ENCODE measurements at regions not wholly inside any gene's neighbourhood (a gene's known extent, or its start where the extent isn't known, plus 50 kb on each side); places are given as distances from the start of the nearest gene placed in this dataset.

DNA sequence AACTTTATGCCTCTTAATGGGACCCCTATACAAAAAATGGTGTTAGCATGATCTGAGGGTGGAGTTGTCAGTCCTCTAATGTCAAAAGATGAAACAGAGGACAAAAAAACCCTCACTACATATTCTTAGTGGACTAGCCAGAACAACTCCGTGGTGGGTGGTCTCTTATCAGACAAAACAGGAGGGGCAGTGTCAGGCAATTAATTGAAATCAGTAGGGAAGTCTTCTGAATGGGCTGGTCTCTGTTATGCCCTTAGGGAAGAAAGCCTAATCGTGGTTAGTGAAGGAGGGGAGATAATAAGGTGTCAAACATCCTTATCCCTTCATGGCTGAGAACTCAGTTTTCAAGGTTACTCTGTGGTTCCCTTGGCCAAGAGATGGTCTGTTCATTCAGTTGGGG is 909.4 kb downstream of the GRID1 start:
- no peaks in the 10 kb centered on the region for H3K36me3 Mint-ChIP-seq
- H3K4me1 Mint-ChIP-seq: no peaks in the 10 kb centered on the region
- no peaks in the 10 kb centered on the region for H3K4me1 ChIP-seq (ENCODE audit: control insufficient read depth in 1 of 2, extremely low read depth in 1 of 2, insufficient read depth in 2 of 2, low read length in 2 of 2)
- no peaks in the 10 kb centered on the region for H3K27me3 ChIP-seq (replicated peaks in 1 of 2; ENCODE audit: control insufficient read depth in 2 of 2, extremely low read depth in 1 of 2, insufficient read depth in 2 of 2, low read length in 1 of 2)
- ChIA-PET POLR2A (interaction anchor here in 1 of 2 donors (0.6 kb wide), 1 partner anchor 88 kb away, joined by 3 read pairs; no protein-coding TSS in a partner anchor), CTCF (no interaction called here)
- H3K4me3 Mint-ChIP-seq: no peak overlapping the region
- WGBS (ENCODE audit: insufficient coverage): no CpG with 5 or more reads among the region's 2 CpGs
- H3K36me3 ChIP-seq (ENCODE audit: control insufficient read depth in 2 of 2, extremely low read depth in 1 of 2, insufficient read depth in 1 of 2, low read length in 1 of 2): no peaks in the 10 kb centered on the region
- H3K9me3 ChIP-seq: no peaks in the 10 kb centered on the region
- DNase-seq: no peak
- H3K27me3 Mint-ChIP-seq: peaks cover 5 to 8% of the 10 kb centered on the region in 2 donors
- no peaks in the 10 kb centered on the region for H3K9me3 Mint-ChIP-seq
- no peak overlapping the region for H3K27ac Mint-ChIP-seq
- H3K4me3 ChIP-seq (ENCODE audit: control insufficient read depth in 1 of 2, extremely low read depth in 1 of 2, low read length in 1 of 2): no peak overlapping the region
- no peak for ATAC-seq (replicated peaks in 1 of 4)
- H3K27ac ChIP-seq (ENCODE audit: low read length): no peak overlapping the region

DNA sequence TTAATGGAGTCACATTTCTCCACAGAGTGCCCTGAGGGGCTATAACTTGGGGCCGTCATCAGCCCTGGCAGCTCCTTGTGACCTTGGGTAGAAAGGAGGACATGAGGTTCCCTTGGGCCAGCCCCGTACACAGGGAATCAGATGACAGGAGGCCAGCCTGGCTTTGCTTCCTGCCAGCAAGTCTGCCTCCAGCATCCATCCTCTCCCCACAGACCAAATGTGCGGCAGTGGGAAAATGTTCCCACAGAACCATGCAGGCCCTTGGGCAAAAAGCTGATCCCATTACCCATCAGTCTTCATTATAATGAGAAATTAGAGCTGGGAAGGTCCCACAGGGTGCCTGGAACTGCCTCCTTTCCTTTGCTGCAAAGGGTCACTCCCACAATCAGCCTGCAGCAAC is 908.3 kb downstream of the GRID1 start:
- POLR2A ChIA-PET: no interaction called here
- H3K4me3 Mint-ChIP-seq: no peak overlapping the region

DNA sequence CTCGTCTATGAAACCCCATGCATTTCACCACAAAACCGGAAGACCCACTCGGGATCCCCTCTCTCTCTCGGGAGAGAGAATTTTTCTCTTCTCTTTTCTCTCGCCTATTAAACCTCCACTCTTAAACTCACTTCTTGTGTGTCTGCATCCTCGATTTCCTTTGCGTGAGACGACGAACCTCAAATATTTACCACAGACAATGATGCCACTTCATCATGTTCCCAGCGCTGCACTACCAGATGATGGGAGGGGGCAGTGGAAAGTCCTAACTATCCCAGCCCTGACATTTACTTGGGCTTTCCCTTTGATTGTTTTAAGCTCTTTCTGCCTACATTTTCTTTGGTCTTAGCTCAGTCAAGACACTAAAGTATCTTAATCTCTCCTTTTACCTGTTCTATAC is 906.7 kb downstream of the GRID1 start:
- DNase-seq (no peak), ATAC-seq (replicated peaks in 1 of 4) (no peak)
- H3K9me3 Mint-ChIP-seq: peaks cover 0 to 4% (median 0%) of the 10 kb centered on the region in 3 donors
- H3K27me3 Mint-ChIP-seq: peaks cover 1 to 15% of the 10 kb centered on the region in 2 donors
- 98% methylated on average over 4 of the region's 10 CpGs for WGBS (ENCODE audit: insufficient coverage)
- POLR2A ChIA-PET: no interaction called here
- CTCF ChIA-PET: no interaction called here
- H3K27me3 ChIP-seq (replicated peaks in 1 of 2; ENCODE audit: control insufficient read depth in 2 of 2, extremely low read depth in 1 of 2, insufficient read depth in 2 of 2, low read length in 1 of 2): no peaks in the 10 kb centered on the region
- H3K4me1 ChIP-seq (ENCODE audit: control insufficient read depth in 1 of 2, extremely low read depth in 1 of 2, insufficient read depth in 2 of 2, low read length in 2 of 2): no peaks in the 10 kb centered on the region
- no peak overlapping the region for H3K27ac ChIP-seq (ENCODE audit: low read length)
- no peaks in the 10 kb centered on the region for H3K36me3 ChIP-seq (ENCODE audit: control insufficient read depth in 2 of 2, extremely low read depth in 1 of 2, insufficient read depth in 1 of 2, low read length in 1 of 2)
- H3K4me3 Mint-ChIP-seq: no peak overlapping the region
- H3K27ac Mint-ChIP-seq: no peak overlapping the region
- H3K9me3 ChIP-seq: no peaks in the 10 kb centered on the region
- H3K36me3 Mint-ChIP-seq: no peaks in the 10 kb centered on the region
- H3K4me3 ChIP-seq (ENCODE audit: control insufficient read depth in 1 of 2, extremely low read depth in 1 of 2, low read length in 1 of 2): no peak overlapping the region
- no peaks in the 10 kb centered on the region for H3K4me1 Mint-ChIP-seq

More for the DNA sequence above, 908.3 kb downstream of the GRID1 start:
- H3K27me3 Mint-ChIP-seq: peaks cover 2 to 9% of the 10 kb centered on the region in 2 donors
- Histone ChIP-seq H3K4me1 (ENCODE audit: control insufficient read depth in 1 of 2, extremely low read depth in 1 of 2, insufficient read depth in 2 of 2, low read length in 2 of 2) (no peaks in the 10 kb centered on the region), H3K4me3 (ENCODE audit: control insufficient read depth in 1 of 2, extremely low read depth in 1 of 2, low read length in 1 of 2) (no peak overlapping the region), H3K9me3 (no peaks in the 10 kb centered on the region), H3K27me3 (replicated peaks in 1 of 2; ENCODE audit: control insufficient read depth in 2 of 2, extremely low read depth in 1 of 2, insufficient read depth in 2 of 2, low read length in 1 of 2) (no peaks in the 10 kb centered on the region), H3K27ac (ENCODE audit: low read length) (no peak overlapping the region), H3K36me3 (ENCODE audit: control insufficient read depth in 2 of 2, extremely low read depth in 1 of 2, insufficient read depth in 1 of 2, low read length in 1 of 2) (no peaks in the 10 kb centered on the region)
- CTCF ChIA-PET: no interaction called here
- H3K36me3 Mint-ChIP-seq: no peaks in the 10 kb centered on the region
- H3K27ac Mint-ChIP-seq: no peak overlapping the region
- no peak for ATAC-seq (replicated peaks in 1 of 4)
- no CpG with 5 or more reads among the region's 3 CpGs for WGBS (ENCODE audit: insufficient coverage)
- H3K9me3 Mint-ChIP-seq: no peaks in the 10 kb centered on the region
- no peak for DNase-seq
- no peaks in the 10 kb centered on the region for H3K4me1 Mint-ChIP-seq

DNA sequence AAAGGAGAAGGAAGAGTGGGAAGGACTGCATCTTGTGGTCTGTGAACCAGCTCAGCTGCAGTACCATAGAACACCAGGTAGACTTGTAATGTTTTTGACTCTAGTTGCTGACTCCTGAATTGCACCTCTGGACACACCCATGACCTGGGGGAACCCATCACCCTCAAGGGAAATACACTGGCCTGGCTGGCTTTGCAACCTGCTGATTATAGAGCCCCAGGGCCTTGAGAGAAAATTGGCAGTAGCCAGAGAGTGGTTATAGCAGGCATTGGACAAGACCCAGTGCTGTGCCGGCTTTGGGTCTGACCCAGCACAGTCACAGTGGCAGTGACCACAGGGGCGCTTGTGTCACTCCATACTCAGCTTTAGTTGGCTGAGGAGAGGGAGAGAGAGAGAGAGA is 902.3 kb downstream of the GRID1 start:
- peaks cover 0 to 14% of the 10 kb centered on the region in 2 donors for H3K27me3 Mint-ChIP-seq
- Histone ChIP-seq H3K36me3 (ENCODE audit: control insufficient read depth in 2 of 2, extremely low read depth in 1 of 2, insufficient read depth in 1 of 2, low read length in 1 of 2) (no peaks in the 10 kb centered on the region), H3K27ac (ENCODE audit: low read length) (no peak overlapping the region), H3K9me3 (no peaks in the 10 kb centered on the region), H3K27me3 (replicated peaks in 1 of 2; ENCODE audit: control insufficient read depth in 2 of 2, extremely low read depth in 1 of 2, insufficient read depth in 2 of 2, low read length in 1 of 2) (no peaks in the 10 kb centered on the region), H3K4me3 (ENCODE audit: control insufficient read depth in 1 of 2, extremely low read depth in 1 of 2, low read length in 1 of 2) (no peak overlapping the region), H3K4me1 (ENCODE audit: control insufficient read depth in 1 of 2, extremely low read depth in 1 of 2, insufficient read depth in 2 of 2, low read length in 2 of 2) (no peaks in the 10 kb centered on the region)
- H3K27ac Mint-ChIP-seq: no peak overlapping the region
- ChIA-PET CTCF (no interaction called here), POLR2A (no interaction called here)
- no peaks in the 10 kb centered on the region for H3K4me1 Mint-ChIP-seq
- no peak overlapping the region for H3K4me3 Mint-ChIP-seq
- DNase-seq (no peak), ATAC-seq (replicated peaks in 1 of 4) (no peak)
- peaks cover 0 to 4% (median 0%) of the 10 kb centered on the region in 3 donors for H3K9me3 Mint-ChIP-seq
- 86% methylated on average over 2 of the region's 2 CpGs for WGBS (ENCODE audit: insufficient coverage)
- no peaks in the 10 kb centered on the region for H3K36me3 Mint-ChIP-seq

DNA sequence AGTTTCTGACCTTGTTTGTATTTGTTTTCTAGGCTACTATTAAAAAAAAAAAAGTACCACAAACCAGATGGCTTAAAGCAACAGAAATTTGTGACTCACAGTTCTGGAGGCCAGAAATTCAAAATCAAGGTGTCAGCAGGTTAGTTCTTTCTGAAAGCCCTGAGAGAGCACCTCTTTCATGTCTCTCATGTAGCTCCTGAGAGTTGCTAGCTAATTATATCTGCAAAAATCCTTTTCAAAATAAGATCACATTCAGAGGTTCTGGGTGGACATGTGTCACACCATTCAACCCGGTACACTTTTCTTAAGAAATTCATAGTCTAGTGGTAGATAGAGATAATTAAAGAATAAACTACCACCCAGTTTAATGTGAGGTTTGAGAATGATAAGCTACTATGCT is 888.6 kb downstream of the GRID1 start:
- Mint-ChIP-seq H3K9me3 (no peaks in the 10 kb centered on the region), H3K4me3 (no peak overlapping the region), H3K27ac (no peak overlapping the region), H3K4me1 (no peaks in the 10 kb centered on the region), H3K27me3 (no peaks in the 10 kb centered on the region), H3K36me3 (no peaks in the 10 kb centered on the region)
- no peaks in the 10 kb centered on the region for H3K27me3 ChIP-seq (replicated peaks in 1 of 2; ENCODE audit: control insufficient read depth in 2 of 2, extremely low read depth in 1 of 2, insufficient read depth in 2 of 2, low read length in 1 of 2)
- ChIA-PET CTCF (no interaction called here), POLR2A (no interaction called here)
- DNase-seq (no peak), ATAC-seq (replicated peaks in 1 of 4) (no peak)
- no CpG with 5 or more reads among the region's 1 CpG for WGBS (ENCODE audit: insufficient coverage)
- H3K4me3 ChIP-seq (ENCODE audit: control insufficient read depth in 1 of 2, extremely low read depth in 1 of 2, low read length in 1 of 2): no peak overlapping the region
- H3K9me3 ChIP-seq: no peaks in the 10 kb centered on the region
- no peaks in the 10 kb centered on the region for H3K36me3 ChIP-seq (ENCODE audit: control insufficient read depth in 2 of 2, extremely low read depth in 1 of 2, insufficient read depth in 1 of 2, low read length in 1 of 2)
- H3K4me1 ChIP-seq (ENCODE audit: control insufficient read depth in 1 of 2, extremely low read depth in 1 of 2, insufficient read depth in 2 of 2, low read length in 2 of 2): no peaks in the 10 kb centered on the region
- no peak overlapping the region for H3K27ac ChIP-seq (ENCODE audit: low read length)

DNA sequence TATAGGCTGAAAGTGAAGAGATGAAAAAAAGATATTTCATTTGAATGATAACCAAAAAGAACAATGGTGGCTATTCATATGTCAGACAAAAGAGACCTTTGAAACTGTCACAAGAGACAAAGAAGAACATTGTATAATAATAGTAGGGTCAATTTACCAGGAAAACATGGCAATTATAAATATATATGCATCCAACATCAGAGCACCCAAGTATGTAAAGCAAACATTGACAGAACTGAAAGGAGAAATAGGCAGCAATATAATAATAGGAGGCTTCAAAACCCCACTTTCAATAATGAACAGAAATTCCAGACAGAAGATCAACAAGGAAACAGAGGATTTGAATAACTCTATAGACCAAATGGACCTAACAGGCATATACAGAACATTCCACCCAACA is 876.2 kb downstream of the GRID1 start:
- H3K4me1 ChIP-seq (ENCODE audit: control insufficient read depth in 1 of 2, extremely low read depth in 1 of 2, insufficient read depth in 2 of 2, low read length in 2 of 2): no peaks in the 10 kb centered on the region
- H3K4me3 Mint-ChIP-seq: no peak overlapping the region
- H3K27me3 ChIP-seq (replicated peaks in 1 of 2; ENCODE audit: control insufficient read depth in 2 of 2, extremely low read depth in 1 of 2, insufficient read depth in 2 of 2, low read length in 1 of 2): no peaks in the 10 kb centered on the region
- H3K27ac Mint-ChIP-seq: no peak overlapping the region
- no peak for ATAC-seq (replicated peaks in 1 of 4)
- H3K36me3 ChIP-seq (ENCODE audit: control insufficient read depth in 2 of 2, extremely low read depth in 1 of 2, insufficient read depth in 1 of 2, low read length in 1 of 2): no peaks in the 10 kb centered on the region
- H3K27me3 Mint-ChIP-seq: peaks cover 0 to 11% of the 10 kb centered on the region in 2 donors
- POLR2A ChIA-PET: no interaction called here
- H3K36me3 Mint-ChIP-seq: no peaks in the 10 kb centered on the region
- no peak overlapping the region for H3K27ac ChIP-seq (ENCODE audit: low read length)
- CTCF ChIA-PET: no interaction called here
- peaks cover 0 to 8% (median 0%) of the 10 kb centered on the region in 3 donors for H3K9me3 Mint-ChIP-seq
- no peaks in the 10 kb centered on the region for H3K9me3 ChIP-seq
- DNase-seq: no peak
- H3K4me1 Mint-ChIP-seq: no peaks in the 10 kb centered on the region
- H3K4me3 ChIP-seq (ENCODE audit: control insufficient read depth in 1 of 2, extremely low read depth in 1 of 2, low read length in 1 of 2): no peak overlapping the region

DNA sequence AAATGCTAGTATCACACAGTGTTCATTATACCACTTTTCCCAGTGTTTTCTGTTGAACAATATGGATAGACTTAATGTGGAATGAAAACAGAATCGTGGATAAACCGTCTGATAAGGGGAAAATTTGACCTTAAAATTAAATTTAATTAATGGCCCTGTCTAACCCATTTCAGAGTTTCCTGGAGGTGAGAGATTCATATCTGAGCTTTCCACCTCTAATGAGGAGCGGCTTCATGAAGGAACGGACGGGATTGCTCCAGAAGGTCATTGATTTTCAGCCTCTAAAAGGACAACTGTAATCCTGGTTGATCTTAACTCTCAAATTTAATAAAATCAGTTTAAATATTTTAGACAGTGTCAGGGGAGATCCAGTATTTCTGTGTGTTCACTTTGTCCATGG is 874.9 kb downstream of the GRID1 start:
- no peaks in the 10 kb centered on the region for H3K4me1 ChIP-seq (ENCODE audit: control insufficient read depth in 1 of 2, extremely low read depth in 1 of 2, insufficient read depth in 2 of 2, low read length in 2 of 2)
- ChIA-PET POLR2A (no interaction called here), CTCF (no interaction called here)
- Mint-ChIP-seq H3K4me3 (no peak overlapping the region), H3K9me3 (no peaks in the 10 kb centered on the region), H3K27me3 (peaks cover 0 to 11% of the 10 kb centered on the region in 2 donors), H3K27ac (no peak overlapping the region), H3K4me1 (no peaks in the 10 kb centered on the region), H3K36me3 (no peaks in the 10 kb centered on the region)
- no peak overlapping the region for H3K27ac ChIP-seq (ENCODE audit: low read length)
- H3K9me3 ChIP-seq: no peaks in the 10 kb centered on the region
- ATAC-seq (replicated peaks in 1 of 4): no peak
- no peak overlapping the region for H3K4me3 ChIP-seq (ENCODE audit: control insufficient read depth in 1 of 2, extremely low read depth in 1 of 2, low read length in 1 of 2)
- DNase-seq: no peak
- H3K36me3 ChIP-seq (ENCODE audit: control insufficient read depth in 2 of 2, extremely low read depth in 1 of 2, insufficient read depth in 1 of 2, low read length in 1 of 2): no peaks in the 10 kb centered on the region
- no CpG with 5 or more reads among the region's 5 CpGs for WGBS (ENCODE audit: insufficient coverage)
- H3K27me3 ChIP-seq (replicated peaks in 1 of 2; ENCODE audit: control insufficient read depth in 2 of 2, extremely low read depth in 1 of 2, insufficient read depth in 2 of 2, low read length in 1 of 2): no peaks in the 10 kb centered on the region
